Stimulated activated CD4-positive, alpha-beta T cell treated with anti-CD3 and anti-CD28 coated beads, Interleukin-15, amount 100 ng/mL, for 48 hours (primary cell): ENCODE measurements at regions not wholly inside any gene's neighbourhood (a gene's known extent, or its start where the extent isn't known, plus 50 kb on each side); places are given as distances from the start of the nearest gene placed in this dataset.

Experiments used
- DNase-seq, 2 donors: peaks; one replicate each; pipeline ENCODE4 v3.0.0-alpha.2; 2020; ENCODE audit warnings: low read depth in 2 of 2

GRCh38 chr1:80075351-80075750, 1068.8 kb upstream of the ADGRL4 start:
- no peak for DNase-seq

- no peak for DNase-seq
These were observed 1066.0 kb upstream of the ADGRL4 start for GRCh38 chr1:80072563-80072962.

GRCh38 chr1:80066060-80066459, 1059.5 kb upstream of the ADGRL4 start:
- DNase-seq, result no peak

GRCh38 chr1:80064524-80064923, 1058.0 kb upstream of the ADGRL4 start:
- no peak for DNase-seq

GRCh38 chr1:80059940-80060339, 1053.4 kb upstream of the ADGRL4 start:
- no peak for DNase-seq

GRCh38 chr1:80056179-80056578, 1049.6 kb upstream of the ADGRL4 start:
- DNase-seq, result no peak

- no peak for DNase-seq
These were observed 1047.6 kb upstream of the ADGRL4 start for GRCh38 chr1:80054129-80054528.

- DNase-seq, result no peak
These were observed 1047.1 kb upstream of the ADGRL4 start for GRCh38 chr1:80053613-80054012.

- no peak for DNase-seq
These were observed 1044.0 kb upstream of the ADGRL4 start for GRCh38 chr1:80050523-80050922.

- no peak for DNase-seq
These were observed 1043.6 kb upstream of the ADGRL4 start for GRCh38 chr1:80050085-80050484.

GRCh38 chr1:80048716-80049115, 1042.2 kb upstream of the ADGRL4 start:
- no peak for DNase-seq

GRCh38 chr1:80047791-80048190, 1041.3 kb upstream of the ADGRL4 start:
- DNase-seq, result no peak

GRCh38 chr1:80044662-80045061, 1038.1 kb upstream of the ADGRL4 start:
- DNase-seq, result no peak

- DNase-seq, result no peak
These were observed 1030.3 kb upstream of the ADGRL4 start for GRCh38 chr1:80036690-80037432.

GRCh38 chr1:80023358-80023757, 1016.8 kb upstream of the ADGRL4 start:
- DNase-seq, result no peak

GRCh38 chr1:80021891-80022290, 1015.4 kb upstream of the ADGRL4 start:
- DNase-seq, result no peak

- DNase-seq, result no peak
These were observed 1011.8 kb upstream of the ADGRL4 start for GRCh38 chr1:80018348-80018747.

GRCh38 chr1:80008934-80009333, 1002.4 kb upstream of the ADGRL4 start:
- no peak for DNase-seq

- no peak for DNase-seq
These were observed 996.7 kb upstream of the ADGRL4 start for GRCh38 chr1:80003250-80003649.

- DNase-seq, result no peak
These were observed 981.9 kb upstream of the ADGRL4 start for GRCh38 chr1:79988401-79988800.

GRCh38 chr1:79982211-79982610, 975.7 kb upstream of the ADGRL4 start:
- DNase-seq, result no peak

GRCh38 chr1:79981481-79981880, 975.0 kb upstream of the ADGRL4 start:
- DNase-seq, result no peak

GRCh38 chr1:79979346-79979745, 972.8 kb upstream of the ADGRL4 start:
- no peak for DNase-seq

- DNase-seq, result no peak
These were observed 969.8 kb upstream of the ADGRL4 start for GRCh38 chr1:79976287-79976686.
